HS-27A (cell line): ENCODE measurements at regions not wholly inside any gene's neighbourhood (a gene's known extent, or its start where the extent isn't known, plus 50 kb on each side); places are given as distances from the start of the nearest gene placed in this dataset.

Experiments used
- DNase-seq: peaks from one replicate; pipeline ENCODE4 v3.0.0-alpha.2; 2012; ENCODE audit warnings: low read depth, missing footprints

- DNase-seq, result no peak
Observed at GRCh38 chr5:86879086-86879485, 261.3 kb downstream of the COX7C start.

DNA sequence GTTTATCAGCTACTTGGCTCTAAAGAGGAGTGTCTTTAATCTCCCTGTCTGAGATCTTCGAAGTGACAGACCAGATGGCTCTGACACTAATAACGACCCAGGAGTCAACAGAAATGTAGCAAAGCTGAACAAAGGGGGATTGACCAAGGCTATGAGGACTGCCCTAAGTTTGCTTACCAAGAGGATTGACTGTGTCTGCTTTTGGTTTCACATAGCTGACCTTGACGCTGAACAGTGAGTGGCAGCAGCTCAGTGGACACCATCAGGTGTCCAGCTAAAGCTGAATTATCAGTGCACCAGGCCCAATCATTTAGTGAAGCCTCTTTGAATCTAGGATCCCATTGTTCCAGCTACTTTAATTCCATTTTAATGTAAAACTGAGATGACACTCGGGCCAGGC is 262.6 kb downstream of the COX7C start:
- no peak for DNase-seq

- peak; percentile 11 for DNase-seq
Observed at GRCh38 chr5:86880785-86881492, 263.2 kb downstream of the COX7C start.

GRCh38 chr5:86881493-86882090 is 263.9 kb downstream of the COX7C start:
- DNase-seq, result no peak

- no peak for DNase-seq
Observed at GRCh38 chr5:86884608-86885007, 266.9 kb downstream of the COX7C start.

- DNase-seq, result no peak
Observed at GRCh38 chr5:86885011-86885410, 267.3 kb downstream of the COX7C start.

GRCh38 chr5:86885489-86886230 is 267.9 kb downstream of the COX7C start:
- DNase-seq, result no peak

GRCh38 chr5:86890375-86890774 is 272.6 kb downstream of the COX7C start:
- no peak for DNase-seq

DNA sequence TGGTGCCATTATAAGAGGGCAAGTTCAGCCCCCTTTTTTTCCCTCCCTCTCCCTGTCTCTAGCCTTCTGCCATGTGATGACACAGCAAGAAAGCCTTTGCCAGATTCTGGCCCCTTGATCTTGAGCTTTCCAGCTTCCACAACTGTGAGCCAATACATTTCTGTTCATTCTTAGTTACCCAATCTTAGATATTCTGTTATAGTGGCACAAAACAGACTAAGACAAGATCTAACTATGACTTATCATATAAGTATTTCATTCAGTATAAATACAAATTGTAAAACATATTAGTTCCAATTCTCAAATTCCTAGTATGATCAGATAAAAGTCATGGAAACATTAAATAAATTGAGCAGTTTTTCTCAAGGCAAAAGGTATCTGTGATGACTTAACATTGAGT is 276.3 kb downstream of the COX7C start:
- DNase-seq, result no peak

DNA sequence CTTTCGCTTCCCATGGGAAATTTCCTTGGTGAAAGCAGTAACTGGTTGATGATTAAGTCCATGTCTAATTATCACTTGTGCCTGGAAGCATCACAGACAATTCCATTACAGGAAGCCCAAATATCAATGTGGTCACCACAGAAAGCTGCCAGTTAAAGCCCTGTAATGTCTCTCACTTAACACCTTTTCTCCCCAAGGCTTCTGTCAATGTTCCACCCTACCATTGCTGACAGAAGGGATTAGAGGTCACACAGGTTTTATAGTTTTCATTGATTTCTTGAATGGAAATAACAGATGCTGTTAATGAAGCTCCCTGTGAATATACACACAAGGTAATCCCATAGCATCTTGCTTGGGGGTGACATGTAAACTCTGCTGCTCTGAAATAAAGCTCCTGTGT is 279.2 kb downstream of the COX7C start:
- no peak for DNase-seq

- no peak for DNase-seq
Observed at GRCh38 chr5:86909418-86910295, 291.9 kb downstream of the COX7C start.

DNA sequence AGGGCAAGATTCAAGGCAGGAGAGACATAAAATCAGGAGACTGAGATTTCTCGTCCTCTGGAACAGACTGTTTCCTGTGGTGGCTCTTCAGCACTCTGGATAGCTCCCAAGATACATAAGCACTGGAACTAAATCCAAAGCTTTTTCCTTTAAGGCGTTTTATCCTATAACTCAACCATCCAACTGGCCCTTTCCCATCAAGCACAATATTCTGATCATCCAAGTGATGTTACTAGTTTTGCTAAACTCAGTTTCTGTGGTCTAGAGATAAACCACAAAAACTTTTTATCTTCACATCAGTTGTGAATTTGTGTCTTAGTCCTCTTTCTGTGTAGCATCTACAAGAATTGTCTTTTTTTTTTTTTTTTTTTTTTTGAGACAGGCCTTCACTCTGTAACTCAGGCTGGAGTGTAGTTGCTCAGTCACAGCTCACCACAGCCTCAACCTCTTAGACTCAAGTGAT is 299.4 kb downstream of the COX7C start:
- no peak for DNase-seq

DNA sequence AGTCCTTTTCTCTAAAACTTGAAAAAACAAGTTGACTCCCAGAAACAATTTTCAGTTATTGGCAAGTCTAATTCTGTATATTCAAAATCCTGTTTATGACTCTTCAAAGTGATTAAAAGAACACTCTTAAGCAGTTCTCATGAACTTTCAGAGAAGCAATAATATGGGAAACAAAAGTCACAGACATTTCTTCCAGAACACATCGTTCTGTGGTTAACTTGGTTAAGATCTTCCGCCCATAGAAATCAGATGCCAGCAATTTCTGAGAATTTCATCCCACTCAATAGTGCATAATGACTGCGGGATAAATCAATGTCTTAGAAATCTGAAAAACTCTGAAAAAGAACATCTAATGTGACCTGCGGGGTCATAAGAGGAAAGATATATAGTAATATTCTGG is 300.5 kb downstream of the COX7C start:
- DNase-seq, result no peak

GRCh38 chr5:86926033-86926432 is 308.3 kb downstream of the COX7C start:
- DNase-seq, result no peak

DNA sequence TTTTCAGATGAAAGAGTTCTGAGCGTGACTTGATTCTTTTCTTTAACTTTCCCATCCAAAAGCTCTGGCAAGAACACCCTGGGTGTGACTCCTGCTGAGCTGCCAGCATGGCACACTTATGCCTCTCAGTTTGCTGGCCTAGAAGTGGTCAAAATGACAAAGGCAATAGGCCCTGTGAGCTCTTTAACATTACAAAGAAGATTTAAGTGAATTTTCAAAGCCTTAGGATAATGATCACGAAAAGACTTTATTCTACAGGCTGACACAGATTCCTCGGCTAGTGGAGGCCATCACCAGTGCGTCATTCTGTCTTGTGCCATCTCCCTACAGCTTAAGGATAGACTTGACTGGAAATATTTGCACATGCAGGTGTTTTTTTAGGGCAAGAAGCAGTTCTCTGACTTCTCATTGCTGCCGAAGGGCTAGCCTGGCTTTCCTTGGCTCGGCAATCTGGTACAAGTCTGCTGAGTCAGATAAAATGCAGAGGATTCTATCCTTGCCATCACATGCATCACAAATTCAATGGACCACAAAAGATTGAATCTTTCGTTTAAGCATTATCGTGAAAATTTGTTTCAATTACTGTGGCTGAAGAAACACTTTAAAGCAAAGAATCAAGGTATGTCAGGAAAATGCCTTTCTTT is 311.5 kb downstream of the COX7C start:
- no peak for DNase-seq

GRCh38 chr5:86951761-86952160 is 315.9 kb upstream of the RASA1 start:
- DNase-seq, result no peak

- DNase-seq, result no peak
Observed at GRCh38 chr5:86964889-86965288, 302.8 kb upstream of the RASA1 start.

GRCh38 chr5:86968301-86968753 is 299.4 kb upstream of the RASA1 start:
- DNase-seq, result no peak

- DNase-seq, result no peak
Observed at GRCh38 chr5:86970361-86970760, 297.3 kb upstream of the RASA1 start.

DNA sequence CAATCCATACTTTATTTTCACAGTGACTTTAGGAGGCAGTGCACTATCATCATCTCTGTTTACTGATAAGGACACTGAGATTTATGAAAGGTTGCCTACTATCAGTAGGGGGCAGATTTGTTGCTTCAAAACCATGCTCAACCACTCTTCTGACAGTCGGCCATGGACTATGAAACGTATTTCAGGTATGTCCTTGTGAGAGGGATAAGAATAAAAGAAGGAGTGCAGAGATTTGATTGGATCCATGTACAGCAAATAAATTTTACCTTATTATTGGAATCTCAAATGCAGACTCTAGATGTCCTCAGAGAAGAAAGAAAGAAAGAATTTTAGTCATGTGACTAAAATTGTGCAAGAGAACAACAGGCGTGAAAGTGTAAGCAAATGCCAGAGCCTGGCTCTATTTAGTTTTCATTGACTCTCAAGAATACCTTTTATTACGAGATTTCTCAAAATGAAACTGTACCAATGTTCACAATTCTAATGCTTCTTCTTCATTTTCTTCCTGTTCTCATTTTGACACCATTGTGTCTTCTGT is 296.6 kb upstream of the RASA1 start:
- DNase-seq, result no peak

DNA sequence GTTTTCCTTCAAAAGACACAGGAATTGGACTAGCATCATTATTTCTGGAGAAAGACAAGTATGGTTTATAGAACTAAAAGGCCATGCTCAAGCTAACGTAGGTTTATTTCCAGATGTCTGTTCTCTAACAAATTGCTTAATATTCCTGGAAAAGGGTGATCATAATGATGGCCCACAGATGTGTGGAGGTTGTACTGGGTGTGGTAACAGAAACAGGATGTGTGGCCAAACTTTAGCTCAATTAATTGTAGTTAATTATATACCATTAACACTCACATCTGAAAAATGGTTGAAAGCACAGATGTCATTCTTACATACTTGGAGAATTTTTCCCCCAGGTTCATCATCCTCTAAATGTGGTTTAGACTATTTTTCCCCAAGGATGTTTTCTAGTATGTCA is 292.7 kb upstream of the RASA1 start:
- no peak for DNase-seq
